GM18951 (cell line): ENCODE measurements at regions not wholly inside any gene's neighbourhood (a gene's known extent, or its start where the extent isn't known, plus 50 kb on each side); places are given as distances from the start of the nearest gene placed in this dataset.

Source experiments
- POLR2A ChIP-seq: IDR thresholded peaks from 4 replicates; pipeline ENCODE4 v1.6.1; 2011; ENCODE audit warnings: mild to moderate bottlenecking; ENCODE audit not compliant: insufficient read length, insufficient read depth; ENCODE audit errors: extremely low read depth
- in situ Hi-C: fragments of 300-500 bp; cut with MboI; formaldehyde crosslinking; loops from one replicate; pipeline ENCODE4 v1.12.0; 2022; ENCODE audit warnings: low sequenced_read_pairs, mixed read lengths, inconsistent platforms; ENCODE audit not compliant: unreplicated experiment

DNA sequence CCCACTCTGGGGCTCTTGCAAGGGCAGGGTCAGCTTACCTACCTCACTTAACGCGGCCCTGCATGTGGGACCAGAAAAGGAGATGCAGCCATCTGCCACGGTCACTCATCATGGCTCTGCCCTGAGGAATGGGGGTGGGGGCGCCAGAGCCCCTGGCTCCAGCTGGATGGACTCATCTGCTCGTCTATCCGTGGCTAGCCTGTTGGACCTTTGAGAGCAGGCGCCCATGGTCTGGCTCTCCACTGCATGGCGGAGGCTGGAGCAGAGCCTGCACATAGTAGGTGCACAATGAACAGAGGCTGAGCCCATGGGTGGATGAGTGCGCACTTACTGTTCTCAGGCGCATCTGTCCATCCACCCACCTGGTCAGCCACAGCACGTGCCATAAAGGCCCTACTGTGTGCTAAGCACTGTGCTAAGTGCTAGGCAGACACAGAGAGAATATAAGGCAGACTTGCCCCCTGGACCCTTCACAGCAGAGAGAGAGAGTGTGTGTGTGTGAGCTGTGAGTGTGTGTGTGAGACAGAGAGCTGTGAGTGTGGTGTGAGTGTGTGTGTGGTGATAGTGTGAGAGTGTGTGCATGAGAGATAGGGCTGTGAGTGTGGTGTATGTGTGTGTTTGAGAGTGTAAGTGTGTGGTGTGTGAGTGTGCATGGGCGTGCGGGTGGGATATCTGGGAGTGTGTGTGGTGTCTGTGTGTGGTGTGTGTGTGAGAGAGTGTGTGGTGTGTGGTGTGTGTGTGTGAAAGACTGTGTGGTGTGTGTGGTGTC lies 151.3 kb downstream of the TFCP2L1 start:
- TF ChIP-seq POLR2A, result no peak
- in situ Hi-C loops, result no loop called here

DNA sequence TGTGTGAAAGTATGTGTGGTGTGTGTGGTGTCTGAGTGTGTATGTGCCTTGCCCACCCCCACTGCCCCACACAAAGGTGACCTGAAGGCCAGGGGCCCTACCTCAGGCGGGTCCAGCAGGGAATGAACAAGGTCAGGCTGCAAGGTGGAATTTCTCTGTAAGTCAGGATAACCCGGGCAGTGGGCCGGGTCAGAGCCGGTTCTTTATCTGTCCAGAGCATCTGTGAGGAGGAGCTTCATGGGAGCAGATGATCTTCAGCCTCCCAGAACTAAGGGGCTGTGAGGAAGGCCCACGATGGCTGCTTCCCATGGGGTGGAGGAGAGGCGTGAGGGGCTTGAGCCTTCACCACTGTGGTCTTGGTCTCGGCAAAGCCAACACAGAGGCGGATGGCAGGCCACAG lies 150.3 kb downstream of the TFCP2L1 start:
- no peak for TF ChIP-seq POLR2A
- in situ Hi-C loops, result no loop called here

- in situ Hi-C loops, result no loop called here
- no peak for TF ChIP-seq POLR2A
Observed at GRCh38 chr2:121135168-121135853, 149.7 kb downstream of the TFCP2L1 start.

DNA sequence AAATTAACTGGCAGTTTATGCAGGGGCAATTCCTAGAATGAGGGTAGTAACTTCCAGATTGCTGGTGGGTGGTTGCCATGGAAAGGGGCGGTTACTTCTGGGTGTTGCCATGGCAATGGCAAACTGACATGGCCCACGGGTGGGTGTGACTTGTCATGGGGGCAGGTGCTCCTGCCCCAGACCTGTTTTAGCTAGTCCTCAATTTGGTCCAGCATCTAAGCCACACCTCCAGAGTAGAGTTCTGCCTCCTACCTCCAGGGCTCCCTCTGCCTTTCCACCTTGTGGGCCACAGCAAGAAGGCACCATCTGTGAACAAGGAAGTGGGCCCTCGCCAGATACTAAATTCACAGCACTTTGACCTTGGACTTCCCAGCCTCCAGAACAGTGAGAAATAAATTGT lies 148.7 kb downstream of the TFCP2L1 start:
- TF ChIP-seq POLR2A, result no peak
- in situ Hi-C loops, result no loop called here

DNA sequence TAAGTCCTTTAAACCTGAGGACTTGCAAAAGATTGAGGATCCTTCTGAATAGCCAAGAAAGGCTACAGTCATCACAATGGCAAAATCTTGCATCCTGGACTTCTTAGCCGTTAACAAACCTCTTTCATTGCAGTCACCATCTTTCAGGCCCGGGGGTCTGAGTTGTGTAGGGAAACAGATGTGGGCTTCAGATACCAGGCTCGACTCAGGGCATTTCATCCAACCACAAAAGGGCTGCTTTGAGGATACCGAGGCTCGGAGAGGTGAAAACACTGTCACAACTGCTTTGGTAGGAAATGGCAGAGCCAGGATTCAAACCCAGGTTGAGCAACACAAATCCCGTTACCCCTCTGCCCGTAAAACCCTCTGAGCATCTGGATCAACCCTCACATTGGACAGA lies 147.4 kb downstream of the TFCP2L1 start:
- TF ChIP-seq POLR2A, result no peak
- in situ Hi-C loops, result no loop called here

DNA sequence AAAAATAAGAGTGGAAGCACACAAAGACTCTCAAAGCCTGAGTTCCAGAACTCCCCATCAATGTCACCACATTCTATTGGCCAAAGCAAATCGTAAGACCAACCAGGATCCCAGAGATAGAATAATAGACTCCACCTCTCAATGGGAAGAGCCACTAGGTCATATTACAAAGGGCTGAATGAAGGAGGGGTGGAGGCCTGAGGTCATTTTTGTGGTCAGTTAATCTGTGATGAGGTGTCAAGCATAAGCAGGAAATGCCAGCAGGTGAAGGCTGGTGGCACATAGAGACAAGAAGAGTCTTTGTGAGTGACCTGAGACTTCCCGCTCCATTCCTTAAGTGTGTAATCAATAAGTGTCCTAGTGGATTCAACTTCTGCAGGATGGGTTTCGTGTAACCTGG lies 144.3 kb downstream of the TFCP2L1 start:
- no peak for TF ChIP-seq POLR2A
- in situ Hi-C loops, result no loop called here

DNA sequence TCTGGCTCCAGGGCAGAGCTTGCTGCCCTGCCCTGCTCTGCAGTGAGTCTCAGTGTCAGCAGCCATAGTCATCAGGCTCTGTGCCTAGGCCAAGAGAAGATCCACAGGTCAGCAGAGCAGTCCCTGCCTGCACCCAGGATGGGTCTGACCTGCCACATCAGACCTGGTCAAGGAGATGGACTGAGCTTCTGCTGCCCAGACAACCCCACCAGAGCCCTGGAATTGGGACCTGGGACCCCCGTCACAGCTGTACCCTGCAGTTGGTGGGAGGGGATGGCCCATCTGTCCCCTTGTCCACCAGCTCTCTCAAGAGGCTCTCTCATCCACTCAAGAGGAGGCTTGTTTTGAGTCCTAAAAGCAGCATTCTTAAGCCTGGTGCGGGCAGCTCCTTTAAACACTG lies 142.6 kb downstream of the TFCP2L1 start:
- in situ Hi-C loops, result no loop called here
- no peak for TF ChIP-seq POLR2A

DNA sequence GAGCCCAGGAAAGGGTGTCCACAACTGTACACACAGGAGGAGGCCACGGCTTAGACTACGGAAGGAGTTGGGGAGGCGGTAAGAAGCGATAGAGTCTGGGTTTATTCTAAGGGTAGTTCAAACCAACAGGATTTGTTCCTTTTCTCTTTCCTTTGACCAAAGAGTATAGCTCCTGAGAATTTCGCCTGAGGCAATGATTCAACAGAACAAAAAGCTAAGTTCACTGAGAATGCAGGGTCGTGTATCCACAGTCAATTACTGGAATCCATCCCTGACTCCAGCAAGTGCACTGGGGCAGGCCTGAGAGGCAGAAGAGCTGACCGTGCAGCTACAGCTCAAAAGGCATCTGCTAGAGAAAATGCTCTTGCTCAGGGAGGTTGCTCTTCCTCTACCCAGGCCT lies 140.9 kb downstream of the TFCP2L1 start:
- in situ Hi-C loops, result no loop called here
- TF ChIP-seq POLR2A, result no peak

DNA sequence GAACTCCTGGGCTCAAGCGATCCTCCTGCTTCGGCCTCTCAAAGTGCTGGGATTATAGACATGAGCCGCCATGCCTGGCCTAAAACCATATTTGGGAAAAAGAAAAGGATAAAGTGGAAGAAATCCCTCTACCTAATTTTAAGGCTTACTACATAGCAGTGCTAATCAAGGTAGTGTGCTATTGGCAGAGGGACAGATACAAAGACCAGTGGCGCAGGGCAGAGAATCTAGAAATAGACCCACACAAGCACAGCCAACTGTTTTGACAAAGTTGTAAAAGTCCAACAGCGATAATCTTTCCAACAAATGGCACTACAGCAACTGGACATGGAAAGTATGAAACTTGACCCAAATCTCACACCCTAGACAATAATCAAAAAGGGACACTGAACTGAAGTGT lies 138.4 kb downstream of the TFCP2L1 start:
- in situ Hi-C loops, result no loop called here
- TF ChIP-seq POLR2A, result no peak

GRCh38 chr2:121147766-121148165 lies 137.2 kb downstream of the TFCP2L1 start:
- in situ Hi-C loops, result no loop called here
- TF ChIP-seq POLR2A, result no peak

- no peak for TF ChIP-seq POLR2A
- in situ Hi-C loops, result no loop called here
Observed at GRCh38 chr2:121148481-121148880, 136.5 kb downstream of the TFCP2L1 start.

- in situ Hi-C loops, result no loop called here
- no peak for TF ChIP-seq POLR2A
Observed at GRCh38 chr2:121149384-121149783, 135.6 kb downstream of the TFCP2L1 start.

GRCh38 chr2:121150126-121150525 lies 134.9 kb downstream of the TFCP2L1 start:
- TF ChIP-seq POLR2A, result no peak
- in situ Hi-C loops, result no loop called here

DNA sequence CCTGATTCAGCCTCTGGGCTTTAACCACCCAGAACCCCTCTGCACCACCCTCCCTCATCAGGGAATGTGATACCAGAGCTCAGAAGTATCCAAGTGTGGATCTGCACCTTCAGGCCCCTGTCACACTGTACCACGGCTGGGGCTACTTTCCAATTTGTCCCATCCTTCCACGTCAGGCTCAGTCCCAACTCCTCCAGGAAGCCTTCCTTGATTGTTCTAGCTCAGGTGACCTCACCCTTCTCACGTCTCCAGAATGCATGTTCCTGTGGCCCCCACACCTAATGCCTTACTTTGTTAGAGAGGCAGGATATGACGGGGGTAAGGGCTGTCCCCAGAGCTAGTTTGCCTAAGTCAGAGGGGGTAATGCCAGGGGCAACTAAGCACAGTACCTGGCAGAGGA lies 134.3 kb downstream of the TFCP2L1 start:
- in situ Hi-C loops, result no loop called here
- no peak for TF ChIP-seq POLR2A
